ENCODE measurements at regions not wholly inside any gene's neighbourhood (a gene's known extent, or its start where the extent isn't known, plus 50 kb on each side); places are given as distances from the start of the nearest gene placed in this dataset.

DNA sequence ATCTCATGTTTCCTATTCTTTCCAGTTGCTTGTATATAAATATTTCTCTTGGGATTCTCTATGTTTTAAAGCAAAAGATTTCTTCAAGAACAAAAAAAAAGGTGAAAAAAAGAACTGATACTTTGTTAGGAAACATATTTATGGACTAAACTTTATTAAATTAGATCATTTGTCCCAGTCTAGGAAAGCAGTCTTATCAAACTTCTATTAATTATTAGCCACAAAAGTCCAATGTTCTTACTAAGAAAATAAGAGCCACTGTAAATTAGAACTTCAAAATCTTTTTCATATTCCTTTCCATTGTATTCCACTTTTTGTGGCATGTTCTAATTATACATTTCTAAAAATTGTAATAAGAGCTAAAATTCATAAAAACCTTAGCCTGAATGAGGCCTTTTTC lies 175.2 kb downstream of the TYW3 start:
- no peak overlapping the region for H2AFZ ChIP-seq (ENCODE audit: control insufficient read depth, low read length)

DNA sequence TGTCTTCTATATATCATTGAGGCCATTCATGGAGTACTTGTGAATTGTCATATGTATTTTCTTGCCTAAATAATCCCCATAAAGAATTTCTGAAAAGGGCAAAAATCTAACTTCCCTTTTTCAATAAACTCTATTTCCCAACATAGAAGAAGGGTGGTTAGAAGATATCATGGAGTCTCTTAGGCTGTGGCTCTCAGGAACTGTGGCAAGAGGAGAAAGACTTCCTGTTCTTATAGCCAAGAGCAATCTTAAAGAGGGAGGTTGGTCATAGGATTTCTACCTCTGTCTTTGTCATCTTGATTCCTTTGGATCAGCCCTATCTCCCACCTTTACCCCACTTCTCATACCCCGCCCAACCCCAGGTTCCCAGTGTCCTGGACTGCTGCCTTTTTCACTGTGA lies 175.8 kb downstream of the TYW3 start:
- Histone ChIP-seq H3K79me2 (ENCODE audit: control insufficient read depth, insufficient read depth, low read length) (no peaks in the 10 kb centered on the region), H3K27me3 (ENCODE audit: control insufficient read depth, extremely low read depth, insufficient read depth, low read length) (no peaks in the 10 kb centered on the region), H3K9ac (ENCODE audit: control insufficient read depth, extremely low read depth, insufficient read depth, low read length) (no peak overlapping the region), H3K4me3 (ENCODE audit: control insufficient read depth in 2 of 3, extremely low read depth in 1 of 3, insufficient read depth in 2 of 3, low read depth in 1 of 3, low read length in 3 of 3) (no peak overlapping the region), H3K27ac (ENCODE audit: control insufficient read depth, insufficient read depth, low read length) (no peak overlapping the region), H3K4me1 (ENCODE audit: control insufficient read depth, extremely low read depth, insufficient read depth, low read length) (no peaks in the 10 kb centered on the region), H4K20me1 (ENCODE audit: control insufficient read depth, extremely low read depth, insufficient read depth, low read length) (no peaks in the 10 kb centered on the region), H2AFZ (ENCODE audit: control insufficient read depth, low read length) (no peak overlapping the region), H3K4me2 (ENCODE audit: control insufficient read depth, extremely low read depth, insufficient read depth, low read depth, low read length) (no peak overlapping the region), H3K9me3 (ENCODE audit: control insufficient read depth, low read depth, low read length) (no peaks in the 10 kb centered on the region), H3K9me1 (ENCODE audit: control insufficient read depth, extremely low read depth, insufficient read depth, low read length) (no peaks in the 10 kb centered on the region), H3K36me3 (ENCODE audit: control insufficient read depth in 2 of 2, extremely low read depth in 1 of 2, insufficient read depth in 2 of 2, low read length in 2 of 2) (no peaks in the 10 kb centered on the region)
- TF ChIP-seq EZH2 (IDR thresholded peaks at IDR 0.05; ENCODE audit: low read length): no peak
- TF ChIP-seq, protein P1, sequence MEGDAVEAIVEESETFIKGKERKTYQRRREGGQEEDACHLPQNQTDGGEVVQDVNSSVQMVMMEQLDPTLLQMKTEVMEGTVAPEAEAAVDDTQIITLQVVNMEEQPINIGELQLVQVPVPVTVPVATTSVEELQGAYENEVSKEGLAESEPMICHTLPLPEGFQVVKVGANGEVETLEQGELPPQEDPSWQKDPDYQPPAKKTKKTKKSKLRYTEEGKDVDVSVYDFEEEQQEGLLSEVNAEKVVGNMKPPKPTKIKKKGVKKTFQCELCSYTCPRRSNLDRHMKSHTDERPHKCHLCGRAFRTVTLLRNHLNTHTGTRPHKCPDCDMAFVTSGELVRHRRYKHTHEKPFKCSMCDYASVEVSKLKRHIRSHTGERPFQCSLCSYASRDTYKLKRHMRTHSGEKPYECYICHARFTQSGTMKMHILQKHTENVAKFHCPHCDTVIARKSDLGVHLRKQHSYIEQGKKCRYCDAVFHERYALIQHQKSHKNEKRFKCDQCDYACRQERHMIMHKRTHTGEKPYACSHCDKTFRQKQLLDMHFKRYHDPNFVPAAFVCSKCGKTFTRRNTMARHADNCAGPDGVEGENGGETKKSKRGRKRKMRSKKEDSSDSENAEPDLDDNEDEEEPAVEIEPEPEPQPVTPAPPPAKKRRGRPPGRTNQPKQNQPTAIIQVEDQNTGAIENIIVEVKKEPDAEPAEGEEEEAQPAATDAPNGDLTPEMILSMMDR (optimal IDR thresholded peaks at IDR 0.05 in 1 of 3, IDR thresholded peaks at IDR 0.05 in 1 of 3, conservative IDR thresholded peaks at IDR 0.05 in 1 of 3; ENCODE audit: extremely low read depth in 1 of 3, insufficient read depth in 2 of 3, low read length in 3 of 3): no peak
- dilution Hi-C loops (cut with MboI; ENCODE audit: extremely low pct_ligation_motif_present, low sequenced_read_pairs): no loop called here
- FAIRE-seq: no peak
- DNase-seq (ENCODE audit: low read depth, low spot score): no peak

More for the DNA sequence above, 175.2 kb downstream of the TYW3 start:
- Histone ChIP-seq H3K36me3 (ENCODE audit: control insufficient read depth in 2 of 2, extremely low read depth in 1 of 2, insufficient read depth in 2 of 2, low read length in 2 of 2) (no peaks in the 10 kb centered on the region), H3K9ac (ENCODE audit: control insufficient read depth, extremely low read depth, insufficient read depth, low read length) (no peak overlapping the region), H3K9me3 (ENCODE audit: control insufficient read depth, low read depth, low read length) (no peaks in the 10 kb centered on the region), H3K4me3 (ENCODE audit: control insufficient read depth in 2 of 3, extremely low read depth in 1 of 3, insufficient read depth in 2 of 3, low read depth in 1 of 3, low read length in 3 of 3) (no peak overlapping the region), H4K20me1 (ENCODE audit: control insufficient read depth, extremely low read depth, insufficient read depth, low read length) (no peaks in the 10 kb centered on the region), H3K27me3 (ENCODE audit: control insufficient read depth, extremely low read depth, insufficient read depth, low read length) (no peaks in the 10 kb centered on the region), H3K27ac (ENCODE audit: control insufficient read depth, insufficient read depth, low read length) (no peak overlapping the region), H3K79me2 (ENCODE audit: control insufficient read depth, insufficient read depth, low read length) (no peaks in the 10 kb centered on the region), H3K4me1 (ENCODE audit: control insufficient read depth, extremely low read depth, insufficient read depth, low read length) (no peaks in the 10 kb centered on the region), H3K9me1 (ENCODE audit: control insufficient read depth, extremely low read depth, insufficient read depth, low read length) (no peaks in the 10 kb centered on the region), H3K4me2 (ENCODE audit: control insufficient read depth, extremely low read depth, insufficient read depth, low read depth, low read length) (no peak overlapping the region)
- no peak for DNase-seq (ENCODE audit: low read depth, low spot score)
- FAIRE-seq: no peak
- dilution Hi-C loops (cut with MboI; ENCODE audit: extremely low pct_ligation_motif_present, low sequenced_read_pairs): no loop called here
- TF ChIP-seq EZH2 (IDR thresholded peaks at IDR 0.05; ENCODE audit: low read length): no peak
- TF ChIP-seq, protein P1 (optimal IDR thresholded peaks at IDR 0.05 in 1 of 3, IDR thresholded peaks at IDR 0.05 in 1 of 3, conservative IDR thresholded peaks at IDR 0.05 in 1 of 3; ENCODE audit: extremely low read depth in 1 of 3, insufficient read depth in 2 of 3, low read length in 3 of 3): no peak
